H1 (cell line): ENCODE measurements at regions not wholly inside any gene's neighbourhood (a gene's known extent, or its start where the extent isn't known, plus 50 kb on each side); places are given as distances from the start of the nearest gene placed in this dataset.
A peak's percentile ranks its signal among the peaks of the same experiment; 100 is the strongest.

Experiments used
- CTCF ChIA-PET: fragments of 300-600 bp; sonication (Branson Sonifier 250); formaldehyde crosslinking; loops from one replicate; lab custom pipeline; 2021; ENCODE audit not compliant: partially characterized antibody; lab: Charles Lee
- POLR2A ChIA-PET: fragments of 300-600 bp; sonication (Branson Sonifier 250); formaldehyde crosslinking; loops from one replicate; lab custom pipeline; 2021; ENCODE audit warnings: inconsistent platforms; ENCODE audit not compliant: partially characterized antibody; lab: Charles Lee
- DNase-seq, 2 experiments: peaks; one replicate each; pipeline versions ENCODE4 v3.0.0 to v3.0.0-alpha.2; 2010 to 2022; ENCODE audit warnings: low spot score in 2 of 2, low read depth in 1 of 2, mixed read lengths in 1 of 2
- FAIRE-seq: peaks from 2 replicates; lab custom pipeline; 2011; peaks lifted over from hg19 to GRCh38; lab: Jason Lieb, UNC
- H2AFZ ChIP-seq: 2 replicates; pipeline ENCODE4 v1.8.1; 2012; ENCODE audit warnings: low read length, inconsistent platforms
- H2AK5ac ChIP-seq: 2 replicates; pipeline ENCODE4 v1.6.1; 2013; ENCODE audit warnings: low read depth, low read length
- H2BK120ac ChIP-seq: replicated peaks from 2 replicates; pipeline ENCODE3; 2013; ENCODE audit warnings: low read depth, low read length, inconsistent platforms
- H2BK12ac ChIP-seq: 2 replicates; pipeline ENCODE4 v1.6.1; 2013; ENCODE audit warnings: low read depth, low read length
- H2BK15ac ChIP-seq: 2 replicates; pipeline ENCODE4 v1.6.1; 2013; ENCODE audit warnings: low read length
- H2BK20ac ChIP-seq: 2 replicates; pipeline ENCODE4 v1.6.1; 2013; ENCODE audit warnings: low read length
- H2BK5ac ChIP-seq: 2 replicates; pipeline ENCODE4 v1.6.1; 2013; ENCODE audit warnings: low read depth, low read length
- H3K14ac ChIP-seq: 2 replicates; pipeline ENCODE4 v1.6.1; 2013; ENCODE audit warnings: inconsistent platforms; ENCODE audit not compliant: insufficient read length
- H3K18ac ChIP-seq: 2 replicates; pipeline ENCODE4 v1.6.1; 2013; ENCODE audit warnings: low read length; ENCODE audit errors: extremely low read depth
- H3K23ac ChIP-seq: 2 replicates; pipeline ENCODE4 v1.6.1; 2013; ENCODE audit warnings: inconsistent platforms; ENCODE audit not compliant: insufficient read length
- H3K23me2 ChIP-seq: 2 replicates; pipeline ENCODE4 v1.6.1; 2013; ENCODE audit warnings: low read depth, low read length
- H3K27ac ChIP-seq: 2 replicates; pipeline ENCODE4 v1.6.1; 2011; ENCODE audit warnings: low read depth, low read length, inconsistent platforms
- H3K27me3 ChIP-seq, 4 experiments: replicated peaks in 1 of 4; 1 replicate in 1 of 4; 2 replicates in 3 of 4; pipeline versions ENCODE4 v1.6.1 to v1.8.1; 2011 to 2013; ENCODE audit warnings: low read length in 3 of 4, mild to moderate bottlenecking in 3 of 4, inconsistent platforms in 2 of 4, mixed read lengths in 2 of 4, moderate library complexity in 1 of 4; ENCODE audit not compliant: control insufficient read depth in 3 of 4, insufficient read depth in 3 of 4; ENCODE audit errors: extremely low read depth in 1 of 4
- H3K36me3 ChIP-seq, 4 experiments: 2 replicates each; pipeline versions ENCODE4 v1.6.1 to v1.8.1; 2011 to 2013; ENCODE audit warnings: mild to moderate bottlenecking in 4 of 4, low read length in 3 of 4, moderate library complexity in 2 of 4, control low read depth in 1 of 4, inconsistent platforms in 1 of 4; ENCODE audit not compliant: insufficient read depth in 4 of 4, control insufficient read depth in 2 of 4
- H3K4ac ChIP-seq: replicated peaks from 2 replicates; pipeline ENCODE3; 2013; ENCODE audit warnings: low read length, low read depth, mixed read lengths, inconsistent platforms; ENCODE audit not compliant: insufficient read length
- H3K4me1 ChIP-seq, 4 experiments: replicated peaks in 1 of 4; 1 replicate in 1 of 4; 2 replicates in 3 of 4; pipeline versions ENCODE4 v1.6.1 to v1.8.1; 2011 to 2013; ENCODE audit warnings: low read length in 3 of 4, inconsistent platforms in 2 of 4, mixed read lengths in 1 of 4; ENCODE audit not compliant: insufficient read depth in 4 of 4, control insufficient read depth in 3 of 4
- H3K4me2 ChIP-seq, 2 experiments: 2 replicates each; pipeline versions ENCODE4 v1.6.1 to v1.8.1; 2011 to 2013; ENCODE audit warnings: low read depth in 2 of 2, low read length in 2 of 2, control low read depth in 1 of 2, inconsistent platforms in 1 of 2, mild to moderate bottlenecking in 1 of 2; ENCODE audit not compliant: insufficient read depth in 1 of 2
- H3K4me3 ChIP-seq, 4 experiments: fragments of 200-600, 300-600 bp in 1 of 4; sonication (generic), shearing (Covaris generic), sonication (Bioruptor Twin) in 1 of 4; 2 replicates each; pipeline versions ENCODE4 v1.5.1 to v1.8.1; 2011 to 2016; ENCODE audit warnings: low read length in 4 of 4, low read depth in 3 of 4, control low read depth in 2 of 4, inconsistent platforms in 2 of 4, mild to moderate bottlenecking in 2 of 4, mixed read lengths in 1 of 4, moderate library complexity in 1 of 4; ENCODE audit not compliant: insufficient read depth in 2 of 4; ENCODE audit errors: extremely low read depth in 1 of 4
- H3K56ac ChIP-seq: replicated peaks from 2 replicates; pipeline ENCODE3; 2013; ENCODE audit warnings: low read depth, mild to moderate bottlenecking, mixed read lengths, low read length, inconsistent platforms; ENCODE audit not compliant: insufficient read length
- H3K79me1 ChIP-seq: 2 replicates; pipeline ENCODE4 v1.6.1; 2013; ENCODE audit warnings: low read depth, low read length, control low read depth
- H3K79me2 ChIP-seq, 2 experiments: 2 replicates each; pipeline versions ENCODE4 v1.6.1 to v1.8.1; 2012 to 2013; ENCODE audit warnings: low read length in 2 of 2, mild to moderate bottlenecking in 2 of 2, inconsistent platforms in 1 of 2; ENCODE audit not compliant: insufficient read depth in 2 of 2, control insufficient read depth in 1 of 2
- H3K9ac ChIP-seq, 4 experiments: replicated peaks in 1 of 4; 1 replicate in 1 of 4; 2 replicates in 3 of 4; pipeline versions ENCODE4 v1.6.1 to v1.8.1; 2011 to 2013; ENCODE audit warnings: low read depth in 3 of 4, low read length in 3 of 4, control low read depth in 2 of 4, mild to moderate bottlenecking in 2 of 4, moderate library complexity in 2 of 4, inconsistent platforms in 1 of 4; ENCODE audit errors: extremely low read depth in 1 of 4
- H3K9me3 ChIP-seq, 2 experiments: 2 replicates each; pipeline versions ENCODE4 v1.6.1 to v1.8.1; 2012 to 2013; ENCODE audit warnings: mild to moderate bottlenecking in 2 of 2, moderate library complexity in 2 of 2, control low read depth in 1 of 2, inconsistent platforms in 1 of 2, low read depth in 1 of 2, low read length in 1 of 2, mixed read lengths in 1 of 2; ENCODE audit not compliant: insufficient read depth in 2 of 2
- H4K20me1 ChIP-seq, 2 experiments: replicated peaks in 1 of 2; 2 replicates each; pipeline versions ENCODE3 to v1.8.1; 2011 to 2013; ENCODE audit warnings: inconsistent platforms in 2 of 2, low read length in 2 of 2, mild to moderate bottlenecking in 1 of 2; ENCODE audit not compliant: insufficient read depth in 2 of 2, control insufficient read depth in 1 of 2
- H4K5ac ChIP-seq: 2 replicates; pipeline ENCODE4 v1.6.1; 2013; ENCODE audit warnings: low read length, low read depth, mixed read lengths, inconsistent platforms; ENCODE audit not compliant: insufficient read length
- H4K8ac ChIP-seq: 2 replicates; pipeline ENCODE4 v1.8.0; 2013; ENCODE audit warnings: mild to moderate bottlenecking, moderate library complexity, low read length, inconsistent platforms; ENCODE audit not compliant: insufficient read depth; ENCODE audit errors: extremely low read depth
- H4K91ac ChIP-seq: replicated peaks from 2 replicates; pipeline ENCODE3; 2013; ENCODE audit warnings: low read length, mixed read lengths, inconsistent platforms; ENCODE audit not compliant: insufficient read length
- CTCF ChIP-seq, 3 experiments: IDR thresholded peaks; 1 replicate in 2 of 3; 2 replicates in 1 of 3; pipeline versions ENCODE4 v1.5.1 to v1.6.1; 2011; ENCODE audit warnings: low read length in 3 of 3, mild to moderate bottlenecking in 3 of 3, inconsistent platforms in 2 of 3, low read depth in 1 of 3, moderate library complexity in 1 of 3; ENCODE audit not compliant: insufficient read depth in 1 of 3; ENCODE audit errors: control extremely low read depth in 1 of 3
- KDM1A ChIP-seq: fragments of 200-600, 300-600 bp; sonication (generic); IDR thresholded peaks from 2 replicates; pipeline ENCODE4 v1.7.1; 2016; ENCODE audit warnings: mild to moderate bottlenecking, low read length, borderline replicate concordance
- WGBS, 2 experiments: shearing (Covaris generic) in 1 of 2; methylation state at CpG; one replicate each; pipeline versions ENCODE4 v1.1.6 to v1.1.7; 2013 to 2015; ENCODE audit warnings: low lambda C conversion rate in 2 of 2, mixed read lengths in 2 of 2, inconsistent platforms in 1 of 2, low coverage in 1 of 2, missing lambda C conversion rate in 1 of 2; ENCODE audit not compliant: insufficient replicate concordance in 2 of 2, insufficient coverage in 1 of 2, insufficient read length in 1 of 2; ENCODE audit errors: extremely low coverage in 1 of 2, missing lambda C conversion rate in 1 of 2; 5-methylcytosine and 5-hydroxymethylcytosine counted together

GRCh38 chr7:113752289-113752688 is 166.5 kb downstream of the PPP1R3A start:
- peak in 2 of 3 experiments; percentile 30 to 32; a peak in 2 of 4 replicates for TF ChIP-seq CTCF (IDR thresholded peaks at IDR 0.05; ENCODE audit: control extremely low read depth in 1 of 3, insufficient read depth in 1 of 3, low read depth in 1 of 3, low read length in 3 of 3)
- no peak for TF ChIP-seq KDM1A
- TF ChIP-seq, all 59 proteins: peak for 1
- Histone ChIP-seq H3K9me3 (no peaks in the 10 kb centered on the region), H2AK5ac (no peak overlapping the region), H3K4ac (no peak overlapping the region), H3K79me2 (no peaks in the 10 kb centered on the region), H3K27ac (no peak overlapping the region), H3K4me1 (no peaks in the 10 kb centered on the region), H3K36me3 (no peaks in the 10 kb centered on the region), H2BK20ac (no peak overlapping the region), H4K5ac (no peak overlapping the region), H3K4me3 (no peak overlapping the region), H2AFZ (0 out of 2 replicates have a peak overlapping the region, but pooled peaks have one; percentile 73), H2BK5ac (no peak overlapping the region), H3K56ac (no peak overlapping the region), H4K8ac (no peak overlapping the region), H3K23ac (no peak overlapping the region), H3K14ac (no peak overlapping the region), H3K79me1 (no peaks in the 10 kb centered on the region), H3K4me2 (no peak overlapping the region), H4K91ac (no peak overlapping the region), H3K18ac (no peak overlapping the region), H4K20me1 (no peaks in the 10 kb centered on the region), H3K23me2 (no peaks in the 10 kb centered on the region), H3K9ac (no peak overlapping the region), H3K27me3 (peaks cover 0 to 1% (median 0%) of the 10 kb centered on the region in 4 experiments; a peak in 1 of 7 replicates), H2BK15ac (no peak overlapping the region), H2BK120ac (no peak overlapping the region), H2BK12ac (no peak overlapping the region)
- CTCF ChIA-PET = interaction anchor here (1.4 to 1.5 kb wide), 2 partner anchors 21 to 46 kb away, joined by 3 to 4 read pairs; no protein-coding TSS in a partner anchor
- WGBS, 2 experiments = 71% methylated on average over 2 of the region's 2 CpGs; no CpG with 5 or more reads in 1 of the 2 experiments
- no peak for DNase-seq
- POLR2A ChIA-PET = no interaction called here
- FAIRE-seq = no peak
